Sigmoid colon (tissue), 3 donors: ENCODE measurements at regions not wholly inside any gene's neighbourhood (a gene's known extent, or its start where the extent isn't known, plus 50 kb on each side); places are given as distances from the start of the nearest gene placed in this dataset.

Source experiments
- CTCF ChIP-seq, 4 experiments: fragments of 450-650 bp in 3 of 4; fragments of 200-600 bp in 1 of 4; IDR thresholded peaks; one replicate each; pipeline ENCODE4 v1.5.1; 2016 to 2019; ENCODE audit warnings: antibody characterized with exemption in 4 of 4, mild to moderate bottlenecking in 3 of 4, moderate library complexity in 2 of 4
- POLR2A ChIP-seq, 2 donors: fragments of 450-650 bp; IDR thresholded peaks; one replicate each; pipeline ENCODE4 v1.6.1; 2016; ENCODE audit warnings: antibody characterized with exemption in 2 of 2, mild to moderate bottlenecking in 2 of 2, moderate library complexity in 2 of 2

GRCh38 chr4:4772534-4772933, 86.9 kb upstream of the MSX1 start:
- TF ChIP-seq POLR2A (IDR thresholded peaks at IDR 0.05) (no peak), CTCF (IDR thresholded peaks at IDR 0.05) (no peak)
